GM18867 (cell line): ENCODE measurements at regions not wholly inside any gene's neighbourhood (a gene's known extent, or its start where the extent isn't known, plus 50 kb on each side); places are given as distances from the start of the nearest gene placed in this dataset.
"Not testable (repeated sequence)": the region's sequence is repeated elsewhere in the genome, so short reads cannot be mapped to it uniquely, and the experiment has no call there.

Experiments used
- ATAC-seq: cut with Tn5 transposase; IDR thresholded peaks from one replicate; pipeline ENCODE4 v1.9.1; 2021; ENCODE audit warnings: mild to moderate bottlenecking, moderate library complexity; ENCODE audit not compliant: unreplicated experiment

DNA sequence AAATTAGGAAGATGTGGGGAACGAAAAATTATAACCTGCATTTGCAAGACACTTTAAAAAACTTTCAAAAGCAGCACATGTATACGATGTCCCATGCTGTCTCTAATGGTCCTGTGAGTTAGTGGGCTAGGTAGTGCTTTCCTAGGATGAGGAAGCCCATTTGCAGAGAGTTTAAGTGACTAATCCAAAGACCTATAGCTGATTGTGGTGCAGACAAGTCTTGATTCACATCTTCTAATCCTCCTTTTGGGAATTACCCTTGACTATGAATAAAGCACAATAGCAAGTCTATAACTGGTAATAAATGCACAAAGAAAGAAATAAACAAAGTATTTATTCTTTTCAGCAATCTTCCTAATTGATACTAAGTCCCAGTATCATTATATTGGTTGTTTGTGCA, 234.6 kb upstream of the FANCL start:
- ATAC-seq, result no peak

DNA sequence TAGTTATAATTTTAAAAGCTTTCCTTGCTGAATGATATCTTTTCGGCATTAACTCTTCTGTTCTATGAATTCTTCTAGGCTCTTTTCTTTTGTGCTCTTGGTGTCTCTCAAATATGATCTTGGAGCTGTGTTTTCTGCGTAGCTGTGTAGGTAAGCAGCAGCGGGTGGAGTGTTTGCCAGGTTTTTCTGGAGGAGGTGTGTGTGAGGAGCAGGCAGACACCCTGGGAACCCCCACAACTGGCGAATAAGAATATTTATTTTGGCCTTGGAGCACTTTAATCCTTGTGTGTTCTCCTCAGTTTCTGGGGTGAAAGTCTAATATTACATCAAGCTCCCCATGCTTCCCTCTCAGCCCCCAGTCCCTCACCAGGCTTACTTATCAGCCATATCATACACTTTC, 232.0 kb upstream of the FANCL start:
- no peak for ATAC-seq

DNA sequence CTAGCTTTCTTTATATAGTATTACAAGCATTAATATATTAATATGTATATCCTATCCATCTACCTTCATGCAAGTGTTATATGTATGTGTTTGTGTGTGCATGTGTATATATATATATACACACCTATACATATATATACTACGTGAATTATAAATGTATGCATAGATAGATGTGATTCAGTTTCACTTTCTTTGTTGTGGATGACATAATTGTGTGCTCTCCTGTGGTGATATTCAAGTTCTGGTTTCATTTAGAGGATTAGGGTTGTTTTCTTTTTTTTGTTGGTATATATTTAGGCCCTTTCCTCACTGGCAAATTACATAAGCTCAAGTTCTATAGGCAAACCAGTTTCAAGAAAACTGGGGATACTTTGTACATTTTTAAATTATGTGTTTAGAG, 225.7 kb upstream of the FANCL start:
- ATAC-seq, result peak; percentile 87

DNA sequence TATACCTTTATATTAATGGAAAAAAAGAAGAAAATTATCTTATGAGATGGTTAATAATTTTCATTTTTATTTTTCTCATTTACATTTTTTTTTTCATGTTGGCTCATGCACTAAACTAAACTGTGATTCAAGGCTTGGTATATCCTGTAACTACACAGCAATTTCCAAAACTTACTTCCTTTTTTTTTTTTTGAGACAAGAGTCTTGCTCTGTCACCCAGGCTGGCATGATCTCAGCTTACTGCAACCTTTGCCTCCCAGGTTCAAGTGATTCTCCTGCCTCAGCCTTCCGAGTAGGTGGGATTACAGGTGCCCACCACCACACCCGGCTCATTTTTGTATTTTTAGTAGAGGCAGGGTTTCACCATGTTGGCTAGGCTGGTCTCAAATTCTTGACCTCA, 224.9 kb upstream of the FANCL start:
- ATAC-seq, result not testable (repeated sequence)

DNA sequence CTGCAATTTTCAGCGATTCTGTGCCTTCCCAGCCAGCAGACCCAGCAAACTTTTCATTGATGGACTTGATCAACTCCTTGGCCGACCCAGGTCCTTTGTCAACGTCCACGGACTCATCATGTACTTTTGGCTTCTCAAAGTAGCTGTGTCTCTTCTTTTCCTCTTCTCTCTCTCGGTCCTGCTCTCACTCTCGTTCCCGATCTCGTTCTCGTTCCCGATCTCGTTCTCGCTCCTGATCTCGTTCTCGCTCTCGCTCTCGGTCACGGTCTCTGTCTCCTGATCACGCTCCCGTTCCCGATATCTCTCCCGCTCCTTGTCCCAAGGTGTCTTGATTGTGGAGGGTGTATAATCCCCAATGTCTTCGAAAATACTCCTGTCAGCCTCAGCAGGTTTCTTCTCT, 219.5 kb upstream of the FANCL start:
- ATAC-seq, result no peak

DNA sequence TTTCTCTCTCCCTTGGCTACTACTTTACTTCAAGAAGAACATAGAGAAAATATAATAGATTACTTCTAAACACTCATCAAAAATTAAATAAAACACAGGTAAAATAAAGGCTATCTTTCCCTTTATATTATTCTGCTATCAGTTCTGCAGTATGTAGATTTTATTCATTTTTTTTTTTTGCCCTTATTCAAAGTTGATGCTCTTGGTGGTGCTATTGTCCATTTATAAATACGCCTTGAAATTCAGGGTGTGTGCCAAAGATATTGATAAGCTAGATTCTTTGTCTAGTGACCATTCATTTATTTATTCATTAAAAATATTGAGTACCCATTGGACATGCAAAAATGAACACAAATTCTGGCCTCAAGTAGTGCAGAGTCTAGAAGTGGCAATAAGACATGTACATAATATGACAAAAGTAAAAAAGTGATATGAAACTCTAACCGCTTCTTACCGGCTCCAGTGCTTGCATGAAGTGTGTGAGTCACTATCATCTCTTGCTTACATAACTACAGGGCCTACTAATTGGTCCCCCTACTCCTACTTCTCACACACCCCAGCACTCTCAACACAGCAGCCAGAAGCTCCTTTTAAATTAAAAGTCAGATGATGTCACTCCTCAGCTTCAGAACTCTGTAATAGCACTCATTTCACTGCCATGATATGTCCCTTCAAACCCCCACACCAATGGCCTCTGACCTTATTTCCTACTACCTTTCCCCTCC, 208.3 kb upstream of the FANCL start:
- ATAC-seq, result peak; percentile 96

DNA sequence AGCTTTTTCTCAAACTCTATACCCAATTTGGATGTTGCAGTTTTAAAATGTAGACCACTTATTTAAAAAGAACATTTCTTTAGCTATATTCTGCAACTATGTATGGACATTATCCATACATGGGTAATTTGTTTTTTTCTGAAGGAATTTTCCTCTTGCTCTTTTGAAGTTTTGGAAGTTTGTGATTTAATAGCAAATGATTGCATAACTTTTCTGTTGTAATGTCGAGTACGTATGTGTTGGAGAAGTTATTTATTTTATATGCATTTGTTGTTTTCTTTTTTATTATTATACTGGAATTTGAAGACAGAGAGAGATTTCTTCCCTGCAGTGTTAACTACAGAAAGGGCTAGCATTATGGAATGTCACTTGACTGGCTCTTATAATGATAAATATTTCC, 207.7 kb upstream of the FANCL start:
- ATAC-seq, result no peak

DNA sequence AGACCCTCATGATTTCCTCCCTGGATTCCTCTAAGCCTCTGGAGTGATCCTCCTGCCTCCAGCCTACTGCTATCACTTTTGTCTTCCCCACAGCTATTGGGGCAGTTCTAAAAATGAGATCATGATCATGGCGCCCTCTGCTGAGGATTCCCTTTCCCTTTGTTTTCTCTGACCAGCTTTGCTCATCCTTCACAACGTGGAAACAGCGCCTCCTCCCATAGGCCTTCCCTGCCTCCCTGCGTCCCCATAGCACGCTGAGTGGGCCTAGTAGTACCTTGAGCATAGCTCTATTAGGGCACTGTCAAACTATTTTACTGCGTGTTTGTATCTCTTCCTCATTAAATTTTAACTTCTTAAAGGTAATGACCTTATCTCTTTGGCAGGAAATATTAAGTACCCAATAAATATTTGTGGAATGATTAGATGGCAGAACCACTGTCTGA, 207.0 kb upstream of the FANCL start:
- peak; percentile 49 for ATAC-seq

DNA sequence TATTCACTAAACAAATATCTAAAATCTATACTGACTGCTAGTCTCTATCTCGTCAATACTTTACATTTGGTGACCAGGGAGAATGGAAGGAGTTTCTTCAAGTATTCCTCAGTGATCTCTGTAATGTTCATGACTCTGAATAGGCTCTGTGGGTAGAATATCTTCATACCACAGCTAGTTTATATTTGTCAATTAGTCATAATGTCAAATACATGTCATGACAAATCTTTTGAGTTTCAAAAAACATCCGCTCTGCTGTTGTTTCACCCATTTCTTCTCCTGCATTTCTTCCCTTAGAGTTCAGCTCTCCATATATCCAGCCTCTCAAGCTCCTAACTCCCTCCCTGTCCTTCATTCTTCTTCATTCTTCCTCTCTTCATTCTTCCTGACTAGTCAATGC, 206.5 kb upstream of the FANCL start:
- ATAC-seq, result no peak

DNA sequence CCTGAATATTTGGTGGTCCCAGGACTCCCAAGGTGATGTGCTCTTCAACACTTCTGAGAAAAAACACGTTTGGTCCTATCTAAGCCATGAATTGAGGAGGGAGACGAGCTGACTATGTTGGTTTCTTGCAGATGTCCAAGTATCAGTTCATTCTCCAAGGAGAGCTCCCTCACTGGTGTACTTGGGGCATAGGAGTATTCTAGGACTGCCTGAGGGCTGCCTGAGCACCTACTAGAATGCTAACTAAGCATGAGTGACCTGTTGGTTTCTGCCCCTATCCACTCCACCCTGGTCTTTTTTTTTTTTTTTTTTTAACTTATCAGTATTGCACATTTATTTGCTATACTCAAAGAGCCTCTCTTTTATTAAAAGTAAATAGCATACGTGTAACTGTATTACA, 200.5 kb upstream of the FANCL start:
- no peak for ATAC-seq

DNA sequence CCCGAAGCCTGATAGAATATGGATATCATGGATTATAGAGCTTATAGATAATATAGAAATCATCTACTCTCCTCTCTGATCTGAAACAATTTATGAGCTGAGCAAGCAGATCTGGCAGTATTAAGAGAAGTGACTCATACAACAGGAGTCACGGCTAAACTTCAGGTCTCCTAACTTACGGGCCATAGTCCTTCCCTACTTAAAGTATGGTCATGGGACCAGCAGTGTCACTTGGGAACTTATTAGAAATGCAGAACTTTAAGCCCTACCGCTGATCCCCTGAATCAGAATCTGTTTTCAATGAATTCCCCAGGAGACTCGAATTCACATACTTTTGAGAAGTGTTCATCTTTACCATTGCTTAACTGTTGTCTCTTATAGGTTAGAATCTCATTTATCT, 195.7 kb upstream of the FANCL start:
- ATAC-seq, result no peak

DNA sequence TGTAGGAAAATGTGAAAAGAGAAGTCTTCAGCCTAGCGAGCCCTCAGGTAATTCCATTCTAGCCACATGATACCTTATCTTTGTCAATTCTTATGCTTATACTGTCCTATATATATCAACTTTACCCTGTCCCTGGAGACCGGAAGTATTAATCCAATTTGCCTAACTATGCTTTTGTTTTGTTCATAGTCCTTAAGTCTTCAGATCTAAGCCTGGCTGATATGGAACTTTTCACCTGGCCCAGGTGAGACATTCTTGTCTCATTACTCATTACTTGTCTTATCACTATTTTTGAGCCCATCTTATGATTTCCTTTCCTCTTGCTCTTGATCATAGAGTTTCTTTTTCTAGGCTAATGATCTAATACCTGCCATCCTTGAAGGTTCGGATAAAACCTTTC, 194.1 kb upstream of the FANCL start:
- no peak for ATAC-seq

DNA sequence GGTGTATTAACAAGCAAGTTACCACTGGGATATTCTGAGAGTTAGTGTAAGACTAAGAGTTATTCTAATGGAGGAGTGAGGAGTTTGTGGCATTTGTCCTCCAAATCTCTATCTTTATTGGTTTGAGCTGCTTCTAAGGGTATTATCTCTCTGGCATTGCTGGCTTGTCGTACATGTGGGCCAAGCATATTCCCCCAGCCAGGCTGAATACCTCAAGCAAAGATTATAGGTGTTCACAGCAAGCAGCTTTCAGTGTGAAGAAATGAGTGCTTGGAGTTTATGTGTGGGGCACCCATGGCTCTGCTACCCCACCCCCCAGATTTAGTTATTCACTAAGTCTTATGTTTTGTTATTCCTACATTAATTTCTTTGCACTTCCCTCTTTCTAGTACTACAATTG, 193.6 kb upstream of the FANCL start:
- no peak for ATAC-seq

DNA sequence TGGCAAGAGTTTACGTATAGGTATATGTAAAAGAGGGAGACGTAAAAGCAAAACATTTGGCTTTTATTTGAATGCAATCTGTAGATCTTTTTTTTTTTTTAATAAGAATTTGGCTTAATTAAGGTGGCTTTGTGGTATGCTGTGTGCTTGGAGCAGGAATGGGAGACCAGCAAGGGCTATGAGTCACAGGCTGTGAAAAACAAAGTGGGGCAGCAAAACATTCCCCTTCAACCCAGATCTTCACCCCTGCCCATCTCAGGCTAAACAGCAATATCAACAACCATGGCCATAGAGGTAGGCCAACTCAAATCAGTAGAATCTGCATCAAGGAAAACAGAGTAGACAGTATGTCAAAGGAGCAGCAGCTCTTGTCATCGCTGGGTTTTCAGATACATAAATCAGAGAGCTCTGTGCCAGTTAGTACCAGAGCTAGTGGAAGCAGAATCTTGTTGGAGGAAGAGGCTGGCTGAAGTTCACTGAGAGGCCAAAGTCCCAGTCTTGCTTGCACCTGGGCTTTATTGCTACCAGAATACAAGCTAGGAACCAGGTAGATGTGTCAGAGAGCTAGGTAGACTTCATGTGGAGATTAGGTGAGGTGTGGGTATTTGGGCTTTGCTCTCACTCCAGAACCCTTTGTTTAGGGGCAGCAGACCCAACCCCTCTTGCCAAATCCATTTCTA, 191.5 kb upstream of the FANCL start:
- no peak for ATAC-seq

DNA sequence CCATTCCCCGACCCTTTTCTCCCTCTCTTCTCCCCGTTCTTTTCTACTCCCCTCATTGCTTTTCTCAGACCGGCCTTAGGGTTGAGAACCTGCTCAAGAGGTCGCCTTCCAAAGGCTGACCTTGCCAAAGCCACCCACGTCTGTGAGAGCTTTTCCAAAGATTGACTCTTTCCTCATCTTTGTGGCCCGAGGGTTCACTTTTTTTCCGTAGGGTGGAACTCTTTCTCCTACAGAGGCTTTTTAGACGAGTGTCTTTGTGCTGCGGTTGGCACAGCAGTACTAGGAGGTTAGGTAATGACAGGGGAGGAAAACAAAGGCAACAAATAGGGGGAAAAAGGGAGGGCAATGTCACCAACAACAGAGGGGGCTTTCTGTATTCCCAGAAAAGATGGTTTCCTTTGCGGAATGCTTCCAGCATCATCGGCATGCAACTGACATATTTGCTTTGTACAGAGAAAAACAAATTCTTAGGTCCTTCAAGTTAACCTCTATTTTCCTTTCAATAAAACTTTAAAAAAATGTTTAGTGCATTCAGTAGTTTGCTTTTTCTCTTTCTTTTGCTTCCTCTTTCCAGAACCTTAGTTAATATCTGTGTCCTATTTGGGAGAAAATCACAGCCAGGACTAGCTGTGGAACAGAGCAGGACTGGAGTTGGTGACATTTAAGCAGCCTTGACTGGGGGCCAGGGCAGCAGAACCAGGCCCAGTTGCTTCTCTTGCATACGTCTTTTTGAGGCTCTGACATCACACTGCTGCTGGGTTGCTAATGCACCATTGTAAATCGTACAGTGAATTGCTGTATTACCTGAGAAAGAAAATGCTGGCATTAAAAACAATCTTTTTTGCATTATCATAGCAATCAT, 188.1 kb upstream of the FANCL start:
- no peak for ATAC-seq

DNA sequence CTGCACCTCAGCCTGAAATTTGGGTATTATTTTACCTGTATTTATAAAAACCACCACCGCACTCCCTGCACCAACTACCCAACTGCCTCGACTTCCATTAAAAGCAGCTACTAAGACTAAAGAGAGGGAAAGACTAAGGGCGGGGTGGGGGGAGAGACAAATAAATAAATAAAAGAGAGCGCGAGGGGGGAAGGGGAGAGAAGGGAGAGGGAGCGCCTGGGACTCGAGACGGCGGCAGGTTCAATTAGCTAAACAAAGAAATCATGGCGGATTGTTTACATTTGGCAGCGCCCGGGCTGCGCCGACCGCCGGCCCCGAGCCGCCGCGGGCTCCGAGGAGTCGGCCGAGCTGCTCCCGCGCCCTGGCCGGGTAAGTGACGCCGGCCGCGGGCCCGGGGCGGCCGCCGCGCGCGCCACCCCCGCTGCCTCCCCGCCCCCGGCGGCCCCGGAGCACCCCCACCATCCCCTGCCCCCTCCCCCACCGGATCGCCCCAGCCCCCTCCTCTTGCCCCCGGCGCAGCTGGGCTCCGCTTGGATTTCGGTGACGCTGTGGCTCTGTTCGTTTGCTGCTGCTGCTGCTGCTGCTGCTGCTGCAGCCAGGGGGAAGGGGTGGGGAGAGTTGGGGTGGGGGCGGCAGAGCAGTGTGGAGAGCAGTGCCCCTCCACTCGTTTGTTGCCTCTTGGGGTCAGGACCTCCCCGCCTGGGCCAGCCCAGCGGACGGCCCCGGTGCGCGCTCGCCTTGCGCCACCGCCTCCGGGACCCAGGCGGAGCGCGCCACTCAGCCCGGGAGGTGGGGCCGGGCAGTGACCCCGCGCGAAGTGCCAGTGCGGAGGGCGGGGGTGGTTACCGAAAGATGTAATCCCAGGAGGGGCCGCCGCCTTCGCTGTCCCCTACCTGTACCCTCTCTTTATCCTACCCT, 187.2 kb upstream of the FANCL start:
- ATAC-seq, result no peak

DNA sequence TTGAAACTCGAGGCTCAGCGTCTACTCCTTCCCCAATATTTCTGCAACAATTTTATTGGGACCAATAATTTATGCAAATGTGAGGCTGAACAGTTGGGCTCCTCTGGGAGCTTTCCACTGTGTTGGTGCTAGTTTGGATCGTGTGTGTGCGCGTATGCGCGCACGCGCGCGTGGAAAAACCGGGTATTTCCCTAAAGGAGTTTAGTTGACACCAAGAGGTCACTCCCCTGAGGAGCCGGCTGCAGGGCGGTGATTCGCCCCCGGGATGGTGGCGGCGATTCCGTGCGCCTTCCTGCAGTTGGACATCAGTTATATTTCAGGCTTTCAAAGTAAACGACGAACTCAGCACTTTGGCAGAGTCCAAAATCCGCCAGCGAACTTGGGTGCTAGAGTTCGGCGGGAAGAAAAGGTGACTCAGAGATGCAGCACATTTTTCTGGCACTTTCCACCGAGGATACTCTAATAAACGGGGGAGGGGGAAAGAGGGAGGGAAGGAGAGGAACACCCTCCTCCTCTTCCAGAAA, 186.5 kb upstream of the FANCL start:
- no peak for ATAC-seq

DNA sequence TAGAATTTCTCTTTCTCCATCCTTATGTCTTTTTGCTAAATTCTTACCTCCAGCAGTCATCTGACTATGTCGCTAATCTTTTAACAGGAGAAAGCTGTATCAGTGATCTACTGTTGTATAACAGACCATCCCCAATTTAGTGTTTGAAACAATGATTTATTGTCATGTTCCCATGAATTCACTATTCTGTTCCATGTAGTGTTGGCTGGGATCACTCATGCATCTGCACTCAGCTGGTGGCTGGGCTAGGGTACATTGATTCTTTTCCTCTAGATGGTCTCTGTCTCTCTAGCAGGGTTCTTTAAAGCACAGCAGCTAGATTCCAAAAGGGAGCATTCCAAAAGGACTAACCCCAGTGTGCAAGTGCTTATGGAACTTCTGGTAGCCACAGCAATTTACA, 184.2 kb upstream of the FANCL start:
- ATAC-seq, result no peak

DNA sequence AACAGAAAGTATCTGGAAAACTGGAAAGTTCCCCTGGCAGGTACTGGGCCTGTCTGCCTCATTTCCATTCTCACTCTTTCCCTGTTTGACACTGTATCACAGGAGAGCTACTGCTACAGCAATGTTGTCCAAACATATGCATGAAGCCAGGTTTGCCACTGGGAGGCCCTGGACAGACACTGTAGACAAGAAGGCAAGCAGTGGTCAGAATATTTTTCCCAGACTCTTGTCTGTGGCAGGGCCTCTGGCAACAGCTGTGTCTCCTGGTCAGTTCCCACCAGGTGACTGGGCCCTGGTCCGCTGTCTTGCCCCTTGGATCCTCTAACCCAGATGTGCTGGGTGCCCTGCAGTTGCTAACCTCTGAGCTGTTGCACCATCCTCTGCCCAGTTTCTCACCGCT, 178.9 kb upstream of the FANCL start:
- no peak for ATAC-seq

DNA sequence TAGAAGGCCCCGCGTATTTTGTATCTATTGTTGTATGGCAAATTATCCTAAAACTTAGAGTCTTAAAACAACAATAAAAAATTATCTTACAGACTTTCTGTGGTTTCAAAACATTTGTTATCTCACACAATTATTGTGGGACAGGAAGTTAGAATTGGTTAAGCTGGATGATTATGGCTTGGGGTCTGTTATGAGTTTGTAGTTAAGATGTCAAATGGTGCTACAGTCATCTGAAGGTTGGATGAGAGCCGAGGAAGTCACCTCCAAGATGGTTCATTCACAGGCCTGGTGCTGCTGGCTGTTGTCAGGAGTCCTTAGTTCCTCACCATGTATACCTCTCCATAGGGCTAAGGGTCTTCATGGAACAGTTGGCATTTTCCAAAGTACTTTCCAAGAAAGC, 175.6 kb upstream of the FANCL start:
- no peak for ATAC-seq

DNA sequence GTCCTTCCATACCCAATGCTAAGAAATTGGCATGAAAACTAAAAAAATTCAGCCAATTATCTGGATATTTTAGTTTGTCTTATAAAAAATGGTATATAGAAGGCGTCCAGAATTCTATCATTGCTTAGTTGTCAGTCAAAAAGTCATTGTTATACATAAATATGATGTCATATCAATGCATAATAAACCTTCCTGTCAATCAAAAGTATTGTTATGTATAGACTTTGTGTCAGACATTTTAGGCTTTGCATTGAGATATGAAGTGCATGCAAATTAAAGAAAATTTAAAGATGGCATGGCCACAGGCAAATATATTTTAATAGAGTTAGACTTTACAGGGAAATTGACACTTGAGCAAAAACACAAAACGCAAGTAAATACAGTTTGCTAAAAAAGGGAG, 173.4 kb upstream of the FANCL start:
- no peak for ATAC-seq
